ENCODE measurements at regions not wholly inside any gene's neighbourhood (a gene's known extent, or its start where the extent isn't known, plus 50 kb on each side); places are given as distances from the start of the nearest gene placed in this dataset.

DNA sequence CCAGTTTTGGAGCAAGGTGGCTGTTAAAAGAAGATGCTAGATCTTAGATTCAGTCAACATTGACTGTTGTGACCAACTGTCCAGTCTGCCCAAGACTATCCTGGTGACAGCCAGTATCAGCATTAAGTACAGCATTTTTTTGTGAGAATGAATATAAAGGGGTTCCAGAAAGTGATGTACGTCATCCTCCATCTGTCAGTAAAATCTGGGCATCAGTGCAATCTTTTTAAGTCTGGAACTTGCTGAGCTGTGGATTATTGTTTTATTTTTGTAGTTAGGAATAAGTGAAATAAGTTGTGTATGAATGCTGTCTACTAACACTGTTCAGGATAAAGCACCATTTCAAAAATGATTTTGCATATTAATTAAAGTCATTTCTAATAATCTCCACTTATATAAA is 1020.0 kb upstream of the GHITM start:
- no peaks in the 10 kb centered on the region for H3K27me3 ChIP-seq (ENCODE audit: insufficient read depth, low read length)
- H3F3A ChIP-seq (ENCODE audit: insufficient read depth, low read length) = no peaks in the 10 kb centered on the region
- no peak for TF ChIP-seq EZH2 (IDR thresholded peaks at IDR 0.05; ENCODE audit: borderline replicate concordance, low read length)
- TF ChIP-seq, protein P1, sequence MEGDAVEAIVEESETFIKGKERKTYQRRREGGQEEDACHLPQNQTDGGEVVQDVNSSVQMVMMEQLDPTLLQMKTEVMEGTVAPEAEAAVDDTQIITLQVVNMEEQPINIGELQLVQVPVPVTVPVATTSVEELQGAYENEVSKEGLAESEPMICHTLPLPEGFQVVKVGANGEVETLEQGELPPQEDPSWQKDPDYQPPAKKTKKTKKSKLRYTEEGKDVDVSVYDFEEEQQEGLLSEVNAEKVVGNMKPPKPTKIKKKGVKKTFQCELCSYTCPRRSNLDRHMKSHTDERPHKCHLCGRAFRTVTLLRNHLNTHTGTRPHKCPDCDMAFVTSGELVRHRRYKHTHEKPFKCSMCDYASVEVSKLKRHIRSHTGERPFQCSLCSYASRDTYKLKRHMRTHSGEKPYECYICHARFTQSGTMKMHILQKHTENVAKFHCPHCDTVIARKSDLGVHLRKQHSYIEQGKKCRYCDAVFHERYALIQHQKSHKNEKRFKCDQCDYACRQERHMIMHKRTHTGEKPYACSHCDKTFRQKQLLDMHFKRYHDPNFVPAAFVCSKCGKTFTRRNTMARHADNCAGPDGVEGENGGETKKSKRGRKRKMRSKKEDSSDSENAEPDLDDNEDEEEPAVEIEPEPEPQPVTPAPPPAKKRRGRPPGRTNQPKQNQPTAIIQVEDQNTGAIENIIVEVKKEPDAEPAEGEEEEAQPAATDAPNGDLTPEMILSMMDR (IDR thresholded peaks at IDR 0.05; ENCODE audit: low read length) = no peak
- no peak overlapping the region for H3K4me3 ChIP-seq (ENCODE audit: low read depth, low read length, poor library complexity, severe bottlenecking)
- H3K4me1 ChIP-seq (ENCODE audit: insufficient read depth, low read length, severe bottlenecking) = no peaks in the 10 kb centered on the region
- H3K27ac ChIP-seq (ENCODE audit: low read depth, low read length, poor library complexity, severe bottlenecking) = no peak overlapping the region
- no peak overlapping the region for H2AFZ ChIP-seq (ENCODE audit: low read length)
- no peaks in the 10 kb centered on the region for H4K20me1 ChIP-seq (ENCODE audit: insufficient read depth, low read length)
- H3K9me3 ChIP-seq (ENCODE audit: low read length) = no peaks in the 10 kb centered on the region
- no peaks in the 10 kb centered on the region for H3K79me2 ChIP-seq (ENCODE audit: insufficient read depth, low read length)
- H3K9me2 ChIP-seq (ENCODE audit: low read depth, low read length) = no peaks in the 10 kb centered on the region
- H3K4me2 ChIP-seq (ENCODE audit: low read length) = no peak overlapping the region
- no peaks in the 10 kb centered on the region for H3K36me3 ChIP-seq (ENCODE audit: insufficient read depth, low read length)
- H3K9ac ChIP-seq (ENCODE audit: low read length) = no peak overlapping the region

DNA sequence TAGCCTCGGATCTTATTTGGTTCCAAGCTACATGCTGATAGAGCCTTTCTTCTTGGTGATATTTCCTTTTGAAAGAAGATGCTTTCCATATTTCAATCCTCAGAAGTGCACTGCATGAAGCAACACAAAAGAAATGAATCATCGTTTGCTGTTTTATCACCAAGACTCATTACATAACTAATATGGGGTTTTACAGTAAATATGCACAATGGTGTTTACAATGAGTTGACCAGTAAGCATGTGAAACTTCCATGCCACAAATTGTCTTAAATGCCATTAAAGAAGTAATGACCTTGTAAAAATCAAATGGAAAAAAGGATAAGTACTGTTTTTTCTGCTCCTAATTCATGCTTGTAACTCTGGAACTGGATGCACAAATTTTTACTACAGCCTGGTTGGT is 1017.0 kb upstream of the GHITM start:
- H3K9me3 ChIP-seq (ENCODE audit: low read length) = no peaks in the 10 kb centered on the region
- no peak overlapping the region for H3K9ac ChIP-seq (ENCODE audit: low read length)
- H3K27me3 ChIP-seq (ENCODE audit: insufficient read depth, low read length) = no peaks in the 10 kb centered on the region
- H3K4me2 ChIP-seq (ENCODE audit: low read length) = no peak overlapping the region
- H3K36me3 ChIP-seq (ENCODE audit: insufficient read depth, low read length) = no peaks in the 10 kb centered on the region
- no peaks in the 10 kb centered on the region for H3K9me2 ChIP-seq (ENCODE audit: low read depth, low read length)
- no peaks in the 10 kb centered on the region for H3K4me1 ChIP-seq (ENCODE audit: insufficient read depth, low read length, severe bottlenecking)
- no peak overlapping the region for H2AFZ ChIP-seq (ENCODE audit: low read length)
- TF ChIP-seq EZH2 (IDR thresholded peaks at IDR 0.05; ENCODE audit: borderline replicate concordance, low read length) = no peak
- TF ChIP-seq, protein P1 (IDR thresholded peaks at IDR 0.05; ENCODE audit: low read length) = no peak
- no peak overlapping the region for H3K4me3 ChIP-seq (ENCODE audit: low read depth, low read length, poor library complexity, severe bottlenecking)
- no peaks in the 10 kb centered on the region for H3K79me2 ChIP-seq (ENCODE audit: insufficient read depth, low read length)
- H3F3A ChIP-seq (ENCODE audit: insufficient read depth, low read length) = no peaks in the 10 kb centered on the region
- no peaks in the 10 kb centered on the region for H4K20me1 ChIP-seq (ENCODE audit: insufficient read depth, low read length)
- H3K27ac ChIP-seq (ENCODE audit: low read depth, low read length, poor library complexity, severe bottlenecking) = no peak overlapping the region

DNA sequence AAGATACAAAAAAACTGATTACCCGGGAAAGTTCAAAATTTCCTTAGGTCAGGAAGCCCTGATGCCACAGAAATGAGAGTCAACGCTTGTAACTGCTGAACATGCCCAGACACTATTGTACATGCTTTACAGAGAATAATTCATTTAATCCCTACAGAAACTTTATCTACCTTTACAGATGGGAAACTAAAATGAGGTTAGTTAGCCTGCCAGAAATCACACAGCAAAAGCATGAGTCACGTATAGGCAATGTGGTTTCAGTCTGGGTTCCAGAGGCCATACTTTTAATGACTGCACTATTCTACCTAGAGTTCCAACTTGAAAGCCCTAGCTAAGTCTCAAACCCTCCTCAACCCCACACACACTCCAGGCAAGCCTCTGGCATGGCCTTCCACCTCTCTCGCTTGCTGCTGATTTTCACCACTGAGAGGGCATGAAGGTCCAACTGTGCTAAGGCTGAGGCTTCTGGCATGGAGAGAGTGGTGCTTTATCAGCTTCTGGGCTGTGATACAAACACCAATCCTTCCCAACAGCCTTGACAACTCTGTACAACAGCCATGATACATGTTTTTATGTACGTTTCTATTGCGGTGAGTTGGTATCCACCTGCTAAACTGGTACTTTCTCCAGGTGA is 1011.2 kb upstream of the GHITM start:
- Histone ChIP-seq H3K36me3 (ENCODE audit: insufficient read depth, low read length) (no peaks in the 10 kb centered on the region), H4K20me1 (ENCODE audit: insufficient read depth, low read length) (no peaks in the 10 kb centered on the region), H3K27me3 (ENCODE audit: insufficient read depth, low read length) (no peaks in the 10 kb centered on the region), H3K4me2 (ENCODE audit: low read length) (no peak overlapping the region), H3K4me3 (ENCODE audit: low read depth, low read length, poor library complexity, severe bottlenecking) (no peak overlapping the region), H3K4me1 (ENCODE audit: insufficient read depth, low read length, severe bottlenecking) (no peaks in the 10 kb centered on the region), H3F3A (ENCODE audit: insufficient read depth, low read length) (no peaks in the 10 kb centered on the region), H3K27ac (ENCODE audit: low read depth, low read length, poor library complexity, severe bottlenecking) (no peak overlapping the region), H3K9me3 (ENCODE audit: low read length) (no peaks in the 10 kb centered on the region), H3K9me2 (ENCODE audit: low read depth, low read length) (no peaks in the 10 kb centered on the region), H2AFZ (ENCODE audit: low read length) (no peak overlapping the region), H3K9ac (ENCODE audit: low read length) (no peak overlapping the region), H3K79me2 (ENCODE audit: insufficient read depth, low read length) (no peaks in the 10 kb centered on the region)
- no peak for TF ChIP-seq EZH2 (IDR thresholded peaks at IDR 0.05; ENCODE audit: borderline replicate concordance, low read length)
- TF ChIP-seq, protein P1 (IDR thresholded peaks at IDR 0.05; ENCODE audit: low read length) = no peak

All from OCI-LY1 (cell line).